GM19023 (cell line): ENCODE measurements at regions not wholly inside any gene's neighbourhood (a gene's known extent, or its start where the extent isn't known, plus 50 kb on each side); places are given as distances from the start of the nearest gene placed in this dataset.

ENCODE experiments used
- ATAC-seq: cut with Tn5 transposase; IDR thresholded peaks from one replicate; pipeline ENCODE4 v1.9.1; 2021; ENCODE audit warnings: mild to moderate bottlenecking, moderate library complexity; ENCODE audit not compliant: unreplicated experiment

GRCh38 chr11:91686281-91686680, 538.3 kb upstream of the FAT3 start:
- ATAC-seq = no peak

GRCh38 chr11:91673705-91674104, 550.9 kb upstream of the FAT3 start:
- ATAC-seq = no peak

GRCh38 chr11:91664521-91664920, 560.1 kb upstream of the FAT3 start:
- no peak for ATAC-seq

- no peak for ATAC-seq
Measured at GRCh38 chr11:91660036-91660435, 564.6 kb upstream of the FAT3 start.

GRCh38 chr11:91654686-91655085, 569.9 kb upstream of the FAT3 start:
- no peak for ATAC-seq

- ATAC-seq = no peak
Measured at GRCh38 chr11:91653079-91653754, 571.4 kb upstream of the FAT3 start.

GRCh38 chr11:91650802-91651201, 573.8 kb upstream of the FAT3 start:
- no peak for ATAC-seq

GRCh38 chr11:91641153-91641552, 583.5 kb upstream of the FAT3 start:
- ATAC-seq = no peak

- no peak for ATAC-seq
Measured at GRCh38 chr11:91639359-91639758, 585.3 kb upstream of the FAT3 start.

- no peak for ATAC-seq
Measured at GRCh38 chr11:91630916-91631673, 593.5 kb upstream of the FAT3 start.

- ATAC-seq = no peak
Measured at GRCh38 chr11:91625495-91625894, 599.1 kb upstream of the FAT3 start.

- ATAC-seq = no peak
Measured at GRCh38 chr11:91624021-91624420, 600.6 kb upstream of the FAT3 start.

GRCh38 chr11:91608677-91609076, 615.9 kb upstream of the FAT3 start:
- no peak for ATAC-seq

GRCh38 chr11:91596111-91596510, 628.5 kb upstream of the FAT3 start:
- ATAC-seq = no peak

- no peak for ATAC-seq
Measured at GRCh38 chr11:91591021-91591420, 633.6 kb upstream of the FAT3 start.

GRCh38 chr11:91587131-91587530, 637.5 kb upstream of the FAT3 start:
- no peak for ATAC-seq

GRCh38 chr11:91585035-91585801, 639.4 kb upstream of the FAT3 start:
- ATAC-seq = no peak

- ATAC-seq = no peak
Measured at GRCh38 chr11:91563176-91563575, 661.4 kb upstream of the FAT3 start.

GRCh38 chr11:91560434-91560833, 664.2 kb upstream of the FAT3 start:
- no peak for ATAC-seq

GRCh38 chr11:91538065-91538464, 686.6 kb upstream of the FAT3 start:
- no peak for ATAC-seq

GRCh38 chr11:91536366-91536765, 688.3 kb upstream of the FAT3 start:
- no peak for ATAC-seq

GRCh38 chr11:91528965-91529364, 695.7 kb upstream of the FAT3 start:
- ATAC-seq = no peak
